GM13976 (cell line): ENCODE measurements at regions not wholly inside any gene's neighbourhood (a gene's known extent, or its start where the extent isn't known, plus 50 kb on each side); places are given as distances from the start of the nearest gene placed in this dataset.

Source experiments
- DNase-seq: peaks from one replicate; pipeline ENCODE4 v3.0.0; 2012; ENCODE audit warnings: low spot score
- CTCF ChIP-seq: IDR thresholded peaks from 2 replicates; pipeline ENCODE4 v1.5.1; 2012; ENCODE audit warnings: borderline replicate concordance, mild to moderate bottlenecking; ENCODE audit not compliant: insufficient read depth; ENCODE audit errors: extremely low read depth, missing control alignments, control extremely low read depth
- in situ Hi-C: fragments of 300-500 bp; cut with MboI; formaldehyde crosslinking; loops from one replicate; pipeline ENCODE4 v1.12.0; 2022; ENCODE audit warnings: low sequenced_read_pairs, mixed read lengths, inconsistent platforms; ENCODE audit not compliant: unreplicated experiment

- in situ Hi-C loops = no loop called here
- no peak for DNase-seq
- no peak for TF ChIP-seq CTCF
Observed at GRCh38 chr13:50375792-50376191, 360.5 kb downstream of the KCNRG start.

- TF ChIP-seq CTCF = no peak
- in situ Hi-C loops = no loop called here
- DNase-seq = no peak
Observed at GRCh38 chr13:50376895-50377575, 361.8 kb downstream of the KCNRG start.

GRCh38 chr13:50377726-50378270 lies 362.6 kb downstream of the KCNRG start:
- DNase-seq = no peak
- TF ChIP-seq CTCF = no peak
- in situ Hi-C loops = no loop called here

DNA sequence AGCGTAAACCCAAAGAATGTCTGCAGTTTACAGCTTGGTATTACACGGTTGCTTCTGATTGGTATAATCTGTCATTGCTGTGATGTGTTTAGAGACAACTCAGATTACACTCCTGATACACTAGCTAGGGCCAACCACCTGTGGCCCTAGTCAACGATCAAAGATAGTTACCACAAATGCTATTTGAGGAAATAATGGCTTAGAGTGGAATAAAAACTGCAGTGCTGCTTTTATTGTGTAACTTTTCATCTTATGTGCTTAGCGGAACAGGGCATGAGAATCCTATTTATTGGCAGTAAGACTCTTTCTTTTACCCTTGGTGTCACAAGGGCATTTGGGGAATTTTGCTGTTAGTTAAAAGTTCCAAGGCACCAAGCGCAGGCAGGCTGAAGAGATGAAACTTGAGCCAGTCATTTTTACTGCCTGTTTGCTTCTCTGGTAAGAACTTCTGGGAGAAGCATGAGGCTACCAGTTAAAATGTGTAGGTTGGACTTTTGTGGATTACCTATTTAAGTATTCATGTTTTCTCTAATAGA lies 363.3 kb downstream of the KCNRG start:
- TF ChIP-seq CTCF = no peak
- DNase-seq = no peak
- in situ Hi-C loops = no loop called here

DNA sequence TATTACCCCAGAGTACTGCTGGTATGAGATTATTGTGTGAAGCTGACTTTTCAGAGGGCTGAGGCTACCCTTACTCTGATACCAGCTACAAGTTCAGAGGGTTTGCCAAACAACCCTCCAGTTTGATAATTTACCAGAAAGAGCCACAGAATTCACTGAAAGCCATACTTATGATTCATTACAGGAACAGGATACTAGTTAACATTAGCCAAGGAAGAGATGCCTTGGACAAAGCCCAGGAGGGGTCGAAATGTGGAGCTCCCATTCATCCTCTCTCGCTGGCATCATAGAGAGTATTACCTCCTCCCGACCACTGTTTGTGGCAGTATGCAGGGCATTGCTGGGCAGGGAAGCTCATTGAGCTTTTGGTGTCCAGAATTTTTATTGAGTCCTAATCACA lies 364.3 kb downstream of the KCNRG start:
- DNase-seq = no peak
- in situ Hi-C loops = no loop called here

DNA sequence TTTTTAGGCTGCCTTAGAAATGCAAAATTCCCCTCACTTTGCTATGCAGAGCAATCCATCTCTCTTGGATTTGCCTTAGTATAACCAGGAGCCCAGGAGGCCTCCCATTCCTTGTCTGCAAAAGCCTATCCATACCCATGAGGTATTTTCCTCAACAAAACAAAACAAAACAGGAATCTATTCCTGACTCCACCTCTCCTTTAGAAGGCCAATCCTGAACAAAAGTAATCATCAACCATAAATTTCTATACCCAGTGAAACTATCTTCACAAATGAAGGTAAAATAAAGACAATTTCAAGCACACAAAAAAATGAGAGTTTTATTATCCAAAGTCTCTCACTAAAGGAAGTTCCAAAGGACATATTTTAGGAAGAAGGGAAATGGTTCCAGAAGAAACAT lies 365.7 kb downstream of the KCNRG start:
- no peak for TF ChIP-seq CTCF
- in situ Hi-C loops = no loop called here
- no peak for DNase-seq

More for the DNA sequence above, 364.3 kb downstream of the KCNRG start:
- no peak for TF ChIP-seq CTCF

- no peak for TF ChIP-seq CTCF
- DNase-seq = no peak
- in situ Hi-C loops = no loop called here
Observed at GRCh38 chr13:50382511-50382910, 367.3 kb downstream of the KCNRG start.
